Astrocyte of the cerebellum (primary cell): ENCODE measurements at regions not wholly inside any gene's neighbourhood (a gene's known extent, or its start where the extent isn't known, plus 50 kb on each side); places are given as distances from the start of the nearest gene placed in this dataset.

Experiments
- DNase-seq: peaks from one replicate; pipeline ENCODE4 v3.0.0-alpha.2; 2011; ENCODE audit warnings: low read depth
- H3K4me3 ChIP-seq: 2 replicates; pipeline ENCODE4 v1.5.1; 2011; ENCODE audit warnings: mild to moderate bottlenecking, low read depth, low read length, moderate library complexity
- CTCF ChIP-seq: IDR thresholded peaks from 2 replicates; pipeline ENCODE4 v1.5.1; 2012; ENCODE audit warnings: low read length, low read depth, moderate library complexity, mild to moderate bottlenecking; ENCODE audit errors: missing control alignments
- in situ Hi-C: cut with HindIII; loops from 2 replicates; pipeline ENCODE4 v1.10.0; 2017; ENCODE audit warnings: low sequenced_read_pairs

GRCh38 chr3:21188459-21188858 is 562.6 kb downstream of the ZNF385D start:
- no peak overlapping the region for H3K4me3 ChIP-seq
- in situ Hi-C loops = no loop called here
- no peak for DNase-seq
- TF ChIP-seq CTCF = no peak

GRCh38 chr3:21185816-21186314 is 565.1 kb downstream of the ZNF385D start:
- no peak for TF ChIP-seq CTCF
- in situ Hi-C loops = no loop called here
- no peak for DNase-seq
- no peak overlapping the region for H3K4me3 ChIP-seq

- TF ChIP-seq CTCF = no peak
- in situ Hi-C loops = no loop called here
- peak; percentile 89 for DNase-seq
- H3K4me3 ChIP-seq = no peak overlapping the region
These were observed 576.5 kb downstream of the ZNF385D start for GRCh38 chr3:21174461-21174860.

GRCh38 chr3:21170964-21171363 is 580.0 kb downstream of the ZNF385D start:
- TF ChIP-seq CTCF = peak; percentile 41
- H3K4me3 ChIP-seq = no peak overlapping the region
- in situ Hi-C loops = no loop called here
- no peak for DNase-seq

GRCh38 chr3:21169948-21170347 is 581.1 kb downstream of the ZNF385D start:
- in situ Hi-C loops = no loop called here
- DNase-seq = no peak
- no peak overlapping the region for H3K4me3 ChIP-seq
- TF ChIP-seq CTCF = no peak

- no peak for DNase-seq
- H3K4me3 ChIP-seq = no peak overlapping the region
- TF ChIP-seq CTCF = no peak
- in situ Hi-C loops = no loop called here
These were observed 582.5 kb downstream of the ZNF385D start for GRCh38 chr3:21168471-21168870.

- in situ Hi-C loops = no loop called here
- DNase-seq = no peak
- H3K4me3 ChIP-seq = no peak overlapping the region
- TF ChIP-seq CTCF = no peak
These were observed 587.1 kb downstream of the ZNF385D start for GRCh38 chr3:21163956-21164355.
